H9 (cell line): ENCODE measurements at regions not wholly inside any gene's neighbourhood (a gene's known extent, or its start where the extent isn't known, plus 50 kb on each side); places are given as distances from the start of the nearest gene placed in this dataset.

ENCODE experiments used
- DNase-seq: peaks from one replicate; pipeline ENCODE4 v3.0.0-alpha.2; 2017
- H2AFZ ChIP-seq: one replicate; pipeline ENCODE4 v1.6.1; 2013; ENCODE audit warnings: mild to moderate bottlenecking, low read length, control low read depth, moderate library complexity
- H2AK5ac ChIP-seq: 2 replicates; pipeline ENCODE4 v1.6.1; 2013; ENCODE audit warnings: low read length, control low read depth, mixed read lengths; ENCODE audit not compliant: insufficient read length
- H2BK120ac ChIP-seq: one replicate; pipeline ENCODE4 v1.6.1; 2013; ENCODE audit warnings: low read depth, mild to moderate bottlenecking, low read length, control low read depth, inconsistent platforms; ENCODE audit not compliant: poor library complexity, severe bottlenecking
- H2BK12ac ChIP-seq: 2 replicates; pipeline ENCODE4 v1.6.1; 2013; ENCODE audit warnings: low read length, control low read depth, mixed read lengths, low read depth; ENCODE audit not compliant: insufficient read length
- H2BK15ac ChIP-seq: 2 replicates; pipeline ENCODE4 v1.6.1; 2013; ENCODE audit warnings: low read depth, low read length, control low read depth
- H2BK20ac ChIP-seq: one replicate; pipeline ENCODE4 v1.6.1; 2013; ENCODE audit warnings: low read depth, mild to moderate bottlenecking, low read length, control low read depth, inconsistent platforms; ENCODE audit not compliant: poor library complexity, severe bottlenecking
- H2BK5ac ChIP-seq: 2 replicates; pipeline ENCODE4 v1.6.1; 2013; ENCODE audit warnings: low read length, control low read depth, mixed read lengths; ENCODE audit not compliant: insufficient read length
- H3K14ac ChIP-seq: 2 replicates; pipeline ENCODE4 v1.6.1; 2013; ENCODE audit warnings: low read length, control low read depth; ENCODE audit not compliant: insufficient read depth
- H3K18ac ChIP-seq: 2 replicates; pipeline ENCODE4 v1.6.1; 2013; ENCODE audit warnings: low read depth, mild to moderate bottlenecking, mixed read lengths, low read length, control low read depth; ENCODE audit not compliant: insufficient read length
- H3K23ac ChIP-seq: 2 replicates; pipeline ENCODE4 v1.6.1; 2013; ENCODE audit warnings: low read length, control low read depth, mixed read lengths, low read depth; ENCODE audit not compliant: insufficient read length
- H3K23me2 ChIP-seq: 2 replicates; pipeline ENCODE4 v1.6.1; 2013; ENCODE audit warnings: low read depth, mild to moderate bottlenecking, mixed read lengths, low read length, control low read depth; ENCODE audit not compliant: insufficient read length, poor library complexity, severe bottlenecking
- H3K27ac ChIP-seq: 2 replicates; pipeline ENCODE4 v1.5.1; 2013; ENCODE audit warnings: low read length, control low read depth, mixed read lengths, low read depth; ENCODE audit not compliant: insufficient read length
- H3K27me3 ChIP-seq: 2 replicates; pipeline ENCODE4 v1.6.1; 2013; ENCODE audit warnings: low read length, control low read depth, inconsistent platforms; ENCODE audit not compliant: insufficient read depth
- H3K4ac ChIP-seq: 2 replicates; pipeline ENCODE4 v1.6.1; 2013; ENCODE audit warnings: low read depth, mild to moderate bottlenecking, control low read depth, inconsistent platforms, low read length, moderate library complexity
- H3K4me1 ChIP-seq: 2 replicates; pipeline ENCODE4 v1.6.1; 2013; ENCODE audit warnings: low read length, control low read depth, inconsistent platforms; ENCODE audit not compliant: insufficient read depth
- H3K4me2 ChIP-seq: 2 replicates; pipeline ENCODE4 v1.6.1; 2013; ENCODE audit warnings: low read length, control low read depth, mixed read lengths; ENCODE audit not compliant: insufficient read length, insufficient read depth
- H3K56ac ChIP-seq: 2 replicates; pipeline ENCODE4 v1.6.1; 2013; ENCODE audit warnings: low read depth, mild to moderate bottlenecking, mixed read lengths, low read length, control low read depth; ENCODE audit not compliant: insufficient read length
- H3K79me1 ChIP-seq: 2 replicates; pipeline ENCODE4 v1.6.1; 2013; ENCODE audit warnings: low read depth, mild to moderate bottlenecking, moderate library complexity, low read length, control low read depth, inconsistent platforms; ENCODE audit not compliant: insufficient read depth, poor library complexity, severe bottlenecking
- H3K79me2 ChIP-seq: 2 replicates; pipeline ENCODE4 v1.6.1; 2013; ENCODE audit warnings: low read length, control low read depth, inconsistent platforms; ENCODE audit not compliant: insufficient read depth
- H3K9ac ChIP-seq: 2 replicates; pipeline ENCODE4 v1.6.1; 2013; ENCODE audit warnings: low read length, control low read depth, mixed read lengths; ENCODE audit not compliant: insufficient read length; ENCODE audit errors: extremely low read depth
- H3K9me3 ChIP-seq: one replicate; pipeline ENCODE4 v1.6.1; 2013; ENCODE audit warnings: low read depth, low read length, inconsistent platforms; ENCODE audit not compliant: control insufficient read depth
- H3T11ph ChIP-seq: one replicate; pipeline ENCODE4 v1.6.1; 2013; ENCODE audit warnings: mild to moderate bottlenecking, low read length, control low read depth, inconsistent platforms
- H4K20me1 ChIP-seq: one replicate; pipeline ENCODE4 v1.6.1; 2013; ENCODE audit not compliant: control insufficient read depth, insufficient read length, insufficient read depth
- H4K5ac ChIP-seq: 2 replicates; pipeline ENCODE4 v1.6.1; 2013; ENCODE audit warnings: low read depth, mild to moderate bottlenecking, mixed read lengths, low read length, control low read depth; ENCODE audit not compliant: insufficient read length
- H4K8ac ChIP-seq: replicated peaks from 2 replicates; pipeline ENCODE4 v1.6.1; 2013; ENCODE audit warnings: low read length, control low read depth, mixed read lengths, low read depth; ENCODE audit not compliant: insufficient read length
- H4K91ac ChIP-seq: 2 replicates; pipeline ENCODE4 v1.6.1; 2013; ENCODE audit warnings: low read depth, mild to moderate bottlenecking, moderate library complexity, mixed read lengths, low read length, control low read depth; ENCODE audit not compliant: insufficient read length
- H3K27ac Mint-ChIP-seq, 3 experiments: 2 replicates in 2 of 3; 3 replicates in 1 of 3; pipeline ENCODE4 v1.8.0; 2020 to 2021; ENCODE audit warnings: mixed read lengths in 3 of 3, mild to moderate bottlenecking in 1 of 3, moderate library complexity in 1 of 3
- H3K27me3 Mint-ChIP-seq: 2 replicates; pipeline ENCODE4 v1.8.0; 2021; ENCODE audit warnings: low read depth, mild to moderate bottlenecking, moderate library complexity, mixed read lengths
- H3K36me3 Mint-ChIP-seq, 3 experiments: 2 replicates in 2 of 3; 3 replicates in 1 of 3; pipeline ENCODE4 v1.8.0; 2020 to 2021; ENCODE audit warnings: low read depth in 3 of 3, mixed read lengths in 3 of 3; ENCODE audit not compliant: insufficient read depth in 1 of 3
- H3K4me1 Mint-ChIP-seq, 2 experiments: 2 replicates each; pipeline ENCODE4 v1.8.0; 2020; ENCODE audit warnings: mixed read lengths in 2 of 2
- H3K4me3 Mint-ChIP-seq, 2 experiments: 2 replicates in 1 of 2; 3 replicates in 1 of 2; pipeline ENCODE4 v1.8.0; 2020 to 2021; ENCODE audit warnings: mild to moderate bottlenecking in 2 of 2, mixed read lengths in 2 of 2, moderate library complexity in 1 of 2
- H3K9me3 Mint-ChIP-seq, 2 experiments: 2 replicates in 1 of 2; 3 replicates in 1 of 2; pipeline ENCODE4 v1.8.0; 2020; ENCODE audit warnings: mild to moderate bottlenecking in 2 of 2, mixed read lengths in 2 of 2, moderate library complexity in 1 of 2
- WGBS: extraction: QIAGEN DNeasy Blood & Tissue Kit; methylation state at CpG from one replicate; pipeline ENCODE4 v1.1.7; 2013; ENCODE audit warnings: missing lambda C conversion rate, low lambda C conversion rate, mixed read lengths; ENCODE audit not compliant: insufficient read length; ENCODE audit errors: extremely low coverage; 5-methylcytosine and 5-hydroxymethylcytosine counted together
- TF ChIP-seq, protein P1 (sequence below): fragments of 200-600 bp; sonication (generic); conservative IDR thresholded peaks from 3 replicates; pipeline ENCODE4 v1.8.0; 2021; ENCODE audit warnings: antibody characterized with exemption, mild to moderate bottlenecking

DNA sequence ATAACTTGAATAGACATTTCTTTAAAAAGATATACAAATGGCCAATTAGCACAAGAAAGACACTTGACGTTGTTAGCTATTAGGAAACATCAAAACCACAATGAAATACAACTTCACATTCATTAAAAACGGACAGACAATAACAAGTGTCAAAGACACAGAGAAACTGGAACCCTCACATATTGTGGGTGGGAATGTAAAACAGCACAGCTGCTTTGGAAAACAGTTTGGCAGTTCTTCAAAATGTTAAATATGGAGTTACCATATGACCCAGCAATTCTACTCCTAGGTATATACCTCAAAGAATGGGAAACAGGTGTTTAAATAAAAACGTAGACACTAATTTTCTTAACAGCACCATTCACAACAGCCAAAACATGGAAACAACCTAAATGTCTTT is 100.5 kb upstream of the SLC22A23 start:
- H4K5ac ChIP-seq = no peak overlapping the region
- no peak overlapping the region for H3K14ac ChIP-seq
- no peak overlapping the region for H3K4me2 ChIP-seq
- H3K9me3 ChIP-seq = no peaks in the 10 kb centered on the region
- H2BK20ac ChIP-seq = no peak overlapping the region
- Mint-ChIP-seq H3K4me1 (peaks cover 5 to 7% of the 10 kb centered on the region in 2 experiments), H3K36me3 (no peaks in the 10 kb centered on the region), H3K27me3 (peaks cover 11% of the 10 kb centered on the region), H3K4me3 (no peak overlapping the region), H3K9me3 (peaks cover 5 to 10% of the 10 kb centered on the region in 2 experiments; a peak in 4 of 5 replicates), H3K27ac (no peak overlapping the region)
- H4K91ac ChIP-seq = no peak overlapping the region
- H3K18ac ChIP-seq = no peak overlapping the region
- no peak overlapping the region for H4K8ac ChIP-seq
- no peaks in the 10 kb centered on the region for H4K20me1 ChIP-seq
- WGBS = no CpG with 5 or more reads among the region's 3 CpGs
- H2BK5ac ChIP-seq = no peak overlapping the region
- TF ChIP-seq, protein P1, sequence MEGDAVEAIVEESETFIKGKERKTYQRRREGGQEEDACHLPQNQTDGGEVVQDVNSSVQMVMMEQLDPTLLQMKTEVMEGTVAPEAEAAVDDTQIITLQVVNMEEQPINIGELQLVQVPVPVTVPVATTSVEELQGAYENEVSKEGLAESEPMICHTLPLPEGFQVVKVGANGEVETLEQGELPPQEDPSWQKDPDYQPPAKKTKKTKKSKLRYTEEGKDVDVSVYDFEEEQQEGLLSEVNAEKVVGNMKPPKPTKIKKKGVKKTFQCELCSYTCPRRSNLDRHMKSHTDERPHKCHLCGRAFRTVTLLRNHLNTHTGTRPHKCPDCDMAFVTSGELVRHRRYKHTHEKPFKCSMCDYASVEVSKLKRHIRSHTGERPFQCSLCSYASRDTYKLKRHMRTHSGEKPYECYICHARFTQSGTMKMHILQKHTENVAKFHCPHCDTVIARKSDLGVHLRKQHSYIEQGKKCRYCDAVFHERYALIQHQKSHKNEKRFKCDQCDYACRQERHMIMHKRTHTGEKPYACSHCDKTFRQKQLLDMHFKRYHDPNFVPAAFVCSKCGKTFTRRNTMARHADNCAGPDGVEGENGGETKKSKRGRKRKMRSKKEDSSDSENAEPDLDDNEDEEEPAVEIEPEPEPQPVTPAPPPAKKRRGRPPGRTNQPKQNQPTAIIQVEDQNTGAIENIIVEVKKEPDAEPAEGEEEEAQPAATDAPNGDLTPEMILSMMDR = no peak
- no peak overlapping the region for H3K9ac ChIP-seq
- H3K23ac ChIP-seq = no peak overlapping the region
- H3K23me2 ChIP-seq = no peaks in the 10 kb centered on the region
- H2AFZ ChIP-seq = no peak overlapping the region
- H3K27me3 ChIP-seq = no peaks in the 10 kb centered on the region
- no peak overlapping the region for H2BK12ac ChIP-seq
- no peak overlapping the region for H3K56ac ChIP-seq
- no peak overlapping the region for H2AK5ac ChIP-seq
- no peak overlapping the region for H3T11ph ChIP-seq
- H3K4ac ChIP-seq = no peak overlapping the region
- no peak overlapping the region for H2BK15ac ChIP-seq
- H3K79me1 ChIP-seq = no peaks in the 10 kb centered on the region
- H3K79me2 ChIP-seq = no peaks in the 10 kb centered on the region
- no peaks in the 10 kb centered on the region for H3K4me1 ChIP-seq
- no peak for DNase-seq
- no peak overlapping the region for H3K27ac ChIP-seq
- H2BK120ac ChIP-seq = no peak overlapping the region
